HG02840 (cell line): ENCODE measurements at regions not wholly inside any gene's neighbourhood (a gene's known extent, or its start where the extent isn't known, plus 50 kb on each side); places are given as distances from the start of the nearest gene placed in this dataset.
"Not testable (repeated sequence)": the region's sequence is repeated elsewhere in the genome, so short reads cannot be mapped to it uniquely, and the experiment has no call there.

ENCODE experiments used
- ATAC-seq: cut with Tn5 transposase; IDR thresholded peaks from one replicate; pipeline ENCODE4 v1.9.1; 2021; ENCODE audit warnings: mild to moderate bottlenecking, moderate library complexity, moderate number of reproducible peaks; ENCODE audit not compliant: unreplicated experiment, low FRiP score

DNA sequence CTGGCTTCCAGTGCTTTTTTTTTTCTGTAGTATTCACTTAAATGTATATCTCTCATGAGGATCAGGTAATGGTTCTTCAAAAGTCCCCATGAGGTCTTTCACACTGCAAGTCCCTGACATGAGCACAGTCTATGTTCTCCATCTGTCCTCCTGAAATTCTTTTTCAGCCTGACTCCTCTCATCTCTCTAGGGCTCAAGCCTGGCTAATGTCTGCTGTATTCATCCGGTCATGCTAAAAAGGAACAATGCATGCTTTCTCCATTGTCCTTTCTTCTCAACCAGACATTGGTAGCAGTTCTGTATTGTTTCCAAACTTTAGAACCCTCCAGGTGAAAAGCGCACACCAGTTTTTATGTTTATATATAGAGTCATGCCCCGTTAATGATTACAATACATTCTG is 368.3 kb upstream of the OLFM3 start:
- ATAC-seq, result no peak

GRCh38 chr1:102336602-102337001 is 339.9 kb upstream of the OLFM3 start:
- ATAC-seq, result no peak

- no peak for ATAC-seq
Measured at GRCh38 chr1:102318104-102318806, 321.5 kb upstream of the OLFM3 start.

DNA sequence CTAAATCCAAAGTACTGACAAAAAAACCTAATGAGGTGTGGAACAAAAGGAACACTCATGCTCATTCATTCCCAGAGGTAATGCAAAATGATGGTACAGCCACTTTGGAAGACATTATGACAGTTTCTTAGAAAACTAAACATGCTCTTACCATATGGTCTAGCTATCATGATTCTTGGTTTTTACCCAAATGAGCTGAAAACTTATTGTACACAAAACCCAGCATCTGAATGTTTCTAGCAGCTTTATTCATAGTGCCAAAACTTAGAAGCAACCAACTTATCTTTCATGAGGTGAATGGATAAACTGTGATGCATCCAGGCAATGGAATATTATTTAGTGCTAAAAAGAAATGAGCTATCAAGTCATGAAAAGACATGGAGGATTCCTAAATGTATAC is 318.4 kb upstream of the OLFM3 start:
- ATAC-seq, result no peak

- ATAC-seq, result no peak
Measured at GRCh38 chr1:102296116-102296515, 299.4 kb upstream of the OLFM3 start.

DNA sequence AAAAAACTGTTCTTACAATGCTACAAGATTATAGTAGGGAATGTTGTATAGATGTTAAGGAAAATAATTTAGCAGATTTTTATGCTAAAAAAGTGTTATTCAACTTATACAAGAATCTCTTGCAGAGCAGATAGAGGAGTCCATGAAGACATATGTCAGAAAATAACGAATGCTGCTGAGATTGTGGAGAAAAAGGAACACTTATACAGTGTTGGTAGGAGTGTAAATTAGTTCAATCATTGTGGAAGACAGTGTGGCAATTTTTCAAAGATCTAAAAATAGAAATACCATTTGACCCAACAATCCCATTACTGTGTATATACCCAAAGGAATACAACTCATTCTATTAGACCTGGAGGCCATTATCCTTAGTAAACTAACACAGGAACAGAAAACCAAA is 286.2 kb upstream of the OLFM3 start:
- ATAC-seq, result no peak

GRCh38 chr1:102262994-102263393 is 266.3 kb upstream of the OLFM3 start:
- ATAC-seq, result no peak

GRCh38 chr1:102252731-102253505 is 256.2 kb upstream of the OLFM3 start:
- ATAC-seq, result no peak

- ATAC-seq, result peak; percentile 56
Measured at GRCh38 chr1:102241431-102242338, 245.0 kb upstream of the OLFM3 start.

DNA sequence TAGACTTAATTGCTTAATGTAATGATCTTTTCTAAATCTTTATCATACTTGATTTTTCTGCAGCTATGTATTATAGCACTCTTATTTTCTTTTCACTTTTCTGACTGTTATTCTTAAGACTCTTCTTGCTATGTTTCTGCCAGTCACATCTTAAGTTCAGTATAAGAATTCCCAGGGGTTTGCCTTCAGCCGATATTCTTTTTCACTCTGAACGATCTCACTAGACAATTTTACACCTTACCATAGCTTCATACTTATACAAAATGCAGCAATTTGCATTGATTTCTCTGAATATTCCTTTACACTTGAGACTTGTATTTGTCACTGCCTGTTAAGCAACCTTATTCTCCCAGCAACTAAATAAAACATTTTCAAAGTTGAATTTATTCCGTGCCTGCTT is 242.5 kb upstream of the OLFM3 start:
- no peak for ATAC-seq

GRCh38 chr1:102234753-102235359 is 238.1 kb upstream of the OLFM3 start:
- ATAC-seq, result no peak

DNA sequence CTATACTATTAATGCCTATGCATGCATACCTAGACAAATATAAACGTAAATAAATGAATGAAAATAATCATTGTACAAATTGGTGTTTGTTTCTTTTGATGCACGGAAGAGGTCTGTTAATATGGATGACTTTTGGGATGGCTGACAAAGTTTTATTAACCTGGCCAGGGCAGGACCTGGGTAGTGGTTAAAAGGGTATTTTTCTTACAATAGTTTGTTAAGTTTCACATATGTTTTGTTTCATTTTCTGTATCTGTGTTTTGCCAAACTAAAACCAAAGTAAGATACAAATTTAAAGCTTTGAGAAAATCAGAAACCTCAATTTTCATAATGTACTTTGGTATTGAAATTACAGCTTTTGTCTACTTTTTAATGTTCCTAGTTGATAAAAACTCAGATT is 222.7 kb upstream of the OLFM3 start:
- ATAC-seq, result no peak

- ATAC-seq, result not testable (repeated sequence)
Measured at GRCh38 chr1:102210891-102211290, 214.2 kb upstream of the OLFM3 start.

GRCh38 chr1:102191723-102192122 is 195.0 kb upstream of the OLFM3 start:
- no peak for ATAC-seq

DNA sequence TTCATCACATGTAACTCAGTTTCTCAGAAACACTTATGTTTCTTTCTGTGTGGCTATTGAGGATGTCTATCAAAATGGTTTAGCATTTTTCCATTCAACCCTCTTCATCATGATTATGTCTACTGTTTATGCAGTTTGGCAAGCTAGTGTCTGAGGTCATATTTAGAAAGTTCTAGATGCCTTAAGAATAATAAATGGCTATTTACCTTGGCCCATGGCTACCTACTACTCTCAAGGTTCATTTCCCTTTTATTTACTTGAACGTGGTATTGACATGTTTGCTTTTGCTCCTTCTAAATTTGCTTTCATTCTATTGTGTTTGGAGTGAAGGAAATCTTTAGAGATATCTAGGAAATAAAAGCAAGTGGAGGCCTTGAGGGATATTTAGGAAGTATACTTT is 193.7 kb upstream of the OLFM3 start:
- no peak for ATAC-seq

DNA sequence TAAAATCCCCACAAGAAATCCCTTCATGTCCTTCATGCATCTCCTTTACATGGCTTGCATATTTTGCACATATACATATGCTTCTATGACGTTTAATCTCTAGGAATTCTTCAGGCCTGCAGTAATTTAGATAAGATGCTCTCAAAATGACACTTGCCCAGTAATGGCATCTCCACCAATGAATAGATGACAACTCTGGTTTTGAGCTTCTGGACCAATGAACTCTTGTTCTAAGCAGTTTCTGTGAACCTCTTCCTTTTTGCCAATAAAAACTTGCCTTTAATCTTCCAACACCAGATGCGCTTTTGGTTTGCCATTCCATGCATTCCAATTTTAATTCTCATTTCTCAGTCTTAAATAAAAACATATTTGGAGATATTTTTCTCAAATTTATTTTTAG is 189.8 kb upstream of the OLFM3 start:
- ATAC-seq, result no peak

DNA sequence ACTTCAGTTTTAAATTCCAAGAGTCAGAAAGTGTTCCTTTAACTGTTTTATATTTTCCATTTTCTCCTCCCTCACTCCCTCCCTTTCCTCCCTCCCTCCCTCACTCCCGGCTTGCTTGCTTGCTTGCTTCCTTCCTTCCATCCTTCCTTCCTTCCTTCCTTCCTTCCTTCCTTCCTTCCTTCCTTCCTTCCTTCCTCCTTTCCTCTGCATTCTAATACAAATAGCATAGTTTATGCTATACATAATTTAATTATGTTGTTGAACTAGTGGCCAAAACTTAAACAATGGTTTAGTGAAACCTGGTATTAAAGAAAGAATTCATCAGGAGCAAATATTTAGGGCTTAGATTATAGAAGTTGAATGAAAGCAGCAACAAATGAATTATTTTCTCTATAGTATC is 188.5 kb upstream of the OLFM3 start:
- ATAC-seq, result no peak

GRCh38 chr1:102184477-102184876 is 187.8 kb upstream of the OLFM3 start:
- no peak for ATAC-seq

GRCh38 chr1:102183711-102184110 is 187.0 kb upstream of the OLFM3 start:
- no peak for ATAC-seq

DNA sequence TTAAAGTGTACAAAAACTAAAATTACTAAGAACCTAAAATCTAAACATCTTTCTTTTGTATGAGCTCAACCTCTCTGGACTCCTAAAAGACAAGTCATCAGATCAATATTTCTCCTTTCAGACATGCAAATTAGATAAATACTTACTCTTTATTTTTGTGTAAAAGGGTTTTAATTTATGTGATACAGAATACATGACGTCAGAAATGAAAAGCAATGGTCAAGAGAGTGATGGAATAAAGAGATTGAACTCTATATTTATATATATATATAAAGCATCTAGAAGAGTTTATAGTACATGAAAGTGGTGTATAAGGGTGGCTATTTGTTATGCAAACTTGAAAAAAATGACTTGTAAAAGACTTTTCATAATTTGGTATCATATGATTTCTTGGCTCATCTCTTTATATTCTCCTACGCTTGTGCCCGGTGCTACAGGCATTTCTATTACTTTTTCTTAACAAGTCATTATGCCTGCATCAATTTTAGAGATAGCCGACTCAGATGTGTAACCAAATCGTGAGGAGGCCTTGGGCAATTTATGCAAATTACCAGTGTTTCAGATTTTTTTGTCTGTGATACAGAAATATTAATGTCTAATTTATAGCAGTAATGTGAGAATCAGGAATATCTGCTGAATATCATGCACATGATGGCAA is 186.0 kb upstream of the OLFM3 start:
- ATAC-seq, result no peak
